BE2C (cell line): ENCODE measurements at regions not wholly inside any gene's neighbourhood (a gene's known extent, or its start where the extent isn't known, plus 50 kb on each side); places are given as distances from the start of the nearest gene placed in this dataset.

Experiments used
- DNase-seq: peaks from one replicate; pipeline ENCODE4 v3.0.0-alpha.2; 2020
- H3K27me3 ChIP-seq: fragments of 250-450 bp; sonication (Bioruptor Pico); 2 replicates; pipeline ENCODE4 v1.5.1; 2020; ENCODE audit warnings: mild to moderate bottlenecking
- H3K36me3 ChIP-seq: fragments of 250-450 bp; sonication (Bioruptor Pico); 2 replicates; pipeline ENCODE4 v1.5.1; 2020; ENCODE audit warnings: mild to moderate bottlenecking
- H3K4me1 ChIP-seq: fragments of 250-450 bp; sonication (Bioruptor Pico); 2 replicates; pipeline ENCODE4 v1.5.1; 2020
- H3K4me3 ChIP-seq: 2 replicates; pipeline ENCODE4 v1.5.1; 2011; ENCODE audit warnings: low read depth, low read length
- H3K9me3 ChIP-seq: fragments of 250-450 bp; sonication (Bioruptor Pico); 2 replicates; pipeline ENCODE4 v1.5.1; 2020
- CTCF ChIP-seq: IDR thresholded peaks from 2 replicates; pipeline ENCODE4 v1.5.1; 2012; ENCODE audit warnings: mild to moderate bottlenecking, low read depth, low read length

- H3K4me3 ChIP-seq: no peak overlapping the region
- H3K4me1 ChIP-seq: no peaks in the 10 kb centered on the region
- no peak for DNase-seq
- no peaks in the 10 kb centered on the region for H3K36me3 ChIP-seq
- H3K9me3 ChIP-seq: no peaks in the 10 kb centered on the region
- H3K27me3 ChIP-seq: peaks cover 21% of the 10 kb centered on the region
- no peak for TF ChIP-seq CTCF
Measured at GRCh38 chr6:133834472-133835170, 54.3 kb upstream of the TCF21 start.

GRCh38 chr6:133835901-133836300 lies 53.0 kb upstream of the TCF21 start:
- H3K4me3 ChIP-seq: no peak overlapping the region
- TF ChIP-seq CTCF: no peak
- H3K4me1 ChIP-seq: no peaks in the 10 kb centered on the region
- DNase-seq: no peak
- H3K36me3 ChIP-seq: no peaks in the 10 kb centered on the region
- H3K27me3 ChIP-seq: peaks cover 21% of the 10 kb centered on the region
- no peaks in the 10 kb centered on the region for H3K9me3 ChIP-seq

- H3K4me3 ChIP-seq: peak overlapping the region; percentile 65
- H3K27me3 ChIP-seq: peaks cover 23% of the 10 kb centered on the region
Measured at GRCh38 chr6:133837801-133838349, 51.0 kb upstream of the TCF21 start.

More at GRCh38 chr6:133837801-133838349, 51.0 kb upstream of the TCF21 start:
- TF ChIP-seq CTCF: peak; percentile 90
- peak; percentile 77 for DNase-seq
- Histone ChIP-seq H3K4me1 (no peaks in the 10 kb centered on the region), H3K36me3 (no peaks in the 10 kb centered on the region), H3K9me3 (no peaks in the 10 kb centered on the region)
